ENCODE measurements at regions not wholly inside any gene's neighbourhood (a gene's known extent, or its start where the extent isn't known, plus 50 kb on each side); places are given as distances from the start of the nearest gene placed in this dataset.
"Not testable (repeated sequence)": the region's sequence is repeated elsewhere in the genome, so short reads cannot be mapped to it uniquely, and the experiment has no call there.

- TF ChIP-seq, protein P1, sequence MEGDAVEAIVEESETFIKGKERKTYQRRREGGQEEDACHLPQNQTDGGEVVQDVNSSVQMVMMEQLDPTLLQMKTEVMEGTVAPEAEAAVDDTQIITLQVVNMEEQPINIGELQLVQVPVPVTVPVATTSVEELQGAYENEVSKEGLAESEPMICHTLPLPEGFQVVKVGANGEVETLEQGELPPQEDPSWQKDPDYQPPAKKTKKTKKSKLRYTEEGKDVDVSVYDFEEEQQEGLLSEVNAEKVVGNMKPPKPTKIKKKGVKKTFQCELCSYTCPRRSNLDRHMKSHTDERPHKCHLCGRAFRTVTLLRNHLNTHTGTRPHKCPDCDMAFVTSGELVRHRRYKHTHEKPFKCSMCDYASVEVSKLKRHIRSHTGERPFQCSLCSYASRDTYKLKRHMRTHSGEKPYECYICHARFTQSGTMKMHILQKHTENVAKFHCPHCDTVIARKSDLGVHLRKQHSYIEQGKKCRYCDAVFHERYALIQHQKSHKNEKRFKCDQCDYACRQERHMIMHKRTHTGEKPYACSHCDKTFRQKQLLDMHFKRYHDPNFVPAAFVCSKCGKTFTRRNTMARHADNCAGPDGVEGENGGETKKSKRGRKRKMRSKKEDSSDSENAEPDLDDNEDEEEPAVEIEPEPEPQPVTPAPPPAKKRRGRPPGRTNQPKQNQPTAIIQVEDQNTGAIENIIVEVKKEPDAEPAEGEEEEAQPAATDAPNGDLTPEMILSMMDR (IDR thresholded peaks at IDR 0.05; ENCODE audit: insufficient read depth, low read depth, low read length) = not testable (repeated sequence)
- not testable (repeated sequence) for TF ChIP-seq EZH2 (IDR thresholded peaks at IDR 0.05; ENCODE audit: insufficient read depth, low read length)
Observed at GRCh38 chr5:21360754-21361153, 1372.8 kb upstream of the CDH18 start.
